ENCODE measurements at regions not wholly inside any gene's neighbourhood (a gene's known extent, or its start where the extent isn't known, plus 50 kb on each side); places are given as distances from the start of the nearest gene placed in this dataset.
A peak's percentile ranks its signal among the peaks of the same experiment; 100 is the strongest.

- no peaks in the 10 kb centered on the region for H3K27me3 ChIP-seq
- no peak for TF ChIP-seq CTCF (IDR thresholded peaks at IDR 0.05)
- no peaks in the 10 kb centered on the region for H3K36me3 ChIP-seq
- H3K9me3 ChIP-seq: no peaks in the 10 kb centered on the region
- intact Hi-C loops (cut with DNase I): no loop called here
- no peak overlapping the region for H3K27ac ChIP-seq
- no peak overlapping the region for H3K4me3 ChIP-seq
- no peaks in the 10 kb centered on the region for H3K4me1 ChIP-seq
- peak in 1 of 2 donors; percentile 48 for DNase-seq (ENCODE audit: low spot score in 2 of 2)
Measured at GRCh38 chr20:63087872-63088680, 81.3 kb upstream of the BHLHE23 start.

GRCh38 chr20:63087236-63087871 lies 80.6 kb upstream of the BHLHE23 start:
- no peaks in the 10 kb centered on the region for H3K27me3 ChIP-seq
- no peaks in the 10 kb centered on the region for H3K9me3 ChIP-seq
- peak in 1 of 2 donors; percentile 43 for DNase-seq (ENCODE audit: low spot score in 2 of 2)

GRCh38 chr20:63086421-63087235 lies 79.9 kb upstream of the BHLHE23 start:
- H3K4me1 ChIP-seq: no peaks in the 10 kb centered on the region
- DNase-seq (ENCODE audit: low spot score in 2 of 2): peak in 1 of 2 donors; percentile 56
- TF ChIP-seq CTCF (IDR thresholded peaks at IDR 0.05): no peak
- H3K4me3 ChIP-seq: no peak overlapping the region
- no peak overlapping the region for H3K27ac ChIP-seq
- no peaks in the 10 kb centered on the region for H3K36me3 ChIP-seq
- intact Hi-C loops (cut with DNase I): no loop called here
- H3K9me3 ChIP-seq: no peaks in the 10 kb centered on the region
- H3K27me3 ChIP-seq: no peaks in the 10 kb centered on the region

More at GRCh38 chr20:63087236-63087871, 80.6 kb upstream of the BHLHE23 start:
- Histone ChIP-seq H3K27ac (no peak overlapping the region), H3K4me1 (no peaks in the 10 kb centered on the region), H3K4me3 (no peak overlapping the region), H3K36me3 (no peaks in the 10 kb centered on the region)
- no peak for TF ChIP-seq CTCF (IDR thresholded peaks at IDR 0.05)
- intact Hi-C loops (cut with DNase I): no loop called here

GRCh38 chr20:63085151-63085861 lies 78.5 kb upstream of the BHLHE23 start:
- no peak for TF ChIP-seq CTCF (IDR thresholded peaks at IDR 0.05)
- DNase-seq (ENCODE audit: low spot score in 2 of 2): peak in 1 of 2 donors; percentile 57
- H3K36me3 ChIP-seq: no peaks in the 10 kb centered on the region
- H3K27ac ChIP-seq: no peak overlapping the region
- H3K4me1 ChIP-seq: no peaks in the 10 kb centered on the region
- H3K27me3 ChIP-seq: no peaks in the 10 kb centered on the region
- H3K9me3 ChIP-seq: no peaks in the 10 kb centered on the region
- intact Hi-C loops (cut with DNase I): no loop called here
- no peak overlapping the region for H3K4me3 ChIP-seq

GRCh38 chr20:63084563-63084927 lies 77.8 kb upstream of the BHLHE23 start:
- Histone ChIP-seq H3K9me3 (peaks cover under 1 to 5% of the 10 kb centered on the region in 2 donors), H3K36me3 (no peaks in the 10 kb centered on the region), H3K27ac (no peak overlapping the region), H3K4me1 (no peaks in the 10 kb centered on the region), H3K4me3 (no peak overlapping the region), H3K27me3 (no peaks in the 10 kb centered on the region)
- peak in 1 of 2 donors; percentile 48 for DNase-seq (ENCODE audit: low spot score in 2 of 2)
- intact Hi-C loops (cut with DNase I): no loop called here
- TF ChIP-seq CTCF (IDR thresholded peaks at IDR 0.05): no peak
